ENCODE measurements at regions not wholly inside any gene's neighbourhood (a gene's known extent, or its start where the extent isn't known, plus 50 kb on each side); places are given as distances from the start of the nearest gene placed in this dataset.
A peak's percentile ranks its signal among the peaks of the same experiment; 100 is the strongest.

- peak; percentile 92 for TF ChIP-seq REST (IDR thresholded peaks at IDR 0.05; ENCODE audit: borderline replicate concordance)
- no peak for TF ChIP-seq REST (CRISPR knock-in tag; IDR thresholded peaks at IDR 0.05; ENCODE audit: low read depth)
- TF ChIP-seq ATF1 (CRISPR knock-in tag; IDR thresholded peaks at IDR 0.05), result no peak
- peak; percentile 47 for TF ChIP-seq ATF1 (tag; IDR thresholded peaks at IDR 0.05)
- TF ChIP-seq CTBP1 (IDR thresholded peaks at IDR 0.05; ENCODE audit: borderline replicate concordance), result peak; percentile 21; the same call in 1 of the 2 replicates
- TF ChIP-seq ZBTB9 (CRISPR knock-in tag; IDR thresholded peaks at IDR 0.05), result no peak
- 0 out of 2 replicates have a peak, but pooled peaks have one; percentile 43 for TF ChIP-seq RB1 (IDR thresholded peaks at IDR 0.05; ENCODE audit: low read depth)
- TF ChIP-seq ZNF512 (tag; IDR thresholded peaks at IDR 0.05), result peak; percentile 80
- TF ChIP-seq MTA2 (IDR thresholded peaks at IDR 0.05; ENCODE audit: low read depth), result no peak
- TF ChIP-seq HCFC1 (IDR thresholded peaks at IDR 0.05; ENCODE audit: low read depth, low read length), result 0 out of 2 replicates have a peak, but pooled peaks have one; percentile 25
- TF ChIP-seq MAFK (IDR thresholded peaks at IDR 0.05; ENCODE audit: low read length), result 0 out of 2 replicates have a peak, but pooled peaks have one; percentile 11
- no peak for TF ChIP-seq EHMT2 (IDR thresholded peaks at IDR 0.05)
- peak; percentile 33; the same call in 1 of the 2 replicates for TF ChIP-seq BHLHE40 (IDR thresholded peaks at IDR 0.05; ENCODE audit: low read length)
- TF ChIP-seq CREM (IDR thresholded peaks at IDR 0.05; ENCODE audit: low read depth), result peak; percentile 53; the same call in 1 of the 2 replicates
- 0 out of 2 replicates have a peak, but pooled peaks have one; percentile 38 for TF ChIP-seq JUND (IDR thresholded peaks at IDR 0.05; ENCODE audit: borderline replicate concordance, low read depth, low read length)
- TF ChIP-seq JUND (tag; IDR thresholded peaks at IDR 0.05; ENCODE audit: borderline replicate concordance, low read depth, low read length), result no peak
- TF ChIP-seq CREB1 (IDR thresholded peaks at IDR 0.05), result no peak
- TF ChIP-seq CREB1 (CRISPR knock-in tag; IDR thresholded peaks at IDR 0.05), result peak; percentile 57
- TF ChIP-seq TOE1 (IDR thresholded peaks at IDR 0.05; ENCODE audit: borderline replicate concordance), result 0 out of 2 replicates have a peak, but pooled peaks have one; percentile 40
- TF ChIP-seq TOE1 (CRISPR knock-in tag; IDR thresholded peaks at IDR 0.05; ENCODE audit: borderline replicate concordance, low read depth), result no peak
Observed at GRCh38 chr7:4610768-4611467, 71.2 kb upstream of the FOXK1 start (continued).

Data from K562 (cell line).